Gastrocnemius medialis (tissue), 4 donors: ENCODE measurements at regions not wholly inside any gene's neighbourhood (a gene's known extent, or its start where the extent isn't known, plus 50 kb on each side); places are given as distances from the start of the nearest gene placed in this dataset.

ENCODE experiments used
- POLR2A ChIP-seq, 2 donors: fragments of 450-650 bp; IDR thresholded peaks; one replicate each; pipeline ENCODE4 v1.6.1; 2017; ENCODE audit warnings: antibody characterized with exemption in 2 of 2, mild to moderate bottlenecking in 2 of 2, moderate library complexity in 2 of 2
- TF ChIP-seq, protein P1 (sequence below), 5 experiments: fragments of 450-650 bp in 3 of 5; fragments of 200-600 bp in 2 of 5; sonication (generic) in 2 of 5; IDR thresholded peaks in 4 of 5; conservative IDR thresholded peaks in 1 of 5; 1 replicate in 4 of 5; 2 replicates in 1 of 5; pipeline ENCODE4 v1.5.1; 2016 to 2019; ENCODE audit warnings: antibody characterized with exemption in 5 of 5, mild to moderate bottlenecking in 3 of 5, moderate library complexity in 3 of 5

- TF ChIP-seq, protein P1, sequence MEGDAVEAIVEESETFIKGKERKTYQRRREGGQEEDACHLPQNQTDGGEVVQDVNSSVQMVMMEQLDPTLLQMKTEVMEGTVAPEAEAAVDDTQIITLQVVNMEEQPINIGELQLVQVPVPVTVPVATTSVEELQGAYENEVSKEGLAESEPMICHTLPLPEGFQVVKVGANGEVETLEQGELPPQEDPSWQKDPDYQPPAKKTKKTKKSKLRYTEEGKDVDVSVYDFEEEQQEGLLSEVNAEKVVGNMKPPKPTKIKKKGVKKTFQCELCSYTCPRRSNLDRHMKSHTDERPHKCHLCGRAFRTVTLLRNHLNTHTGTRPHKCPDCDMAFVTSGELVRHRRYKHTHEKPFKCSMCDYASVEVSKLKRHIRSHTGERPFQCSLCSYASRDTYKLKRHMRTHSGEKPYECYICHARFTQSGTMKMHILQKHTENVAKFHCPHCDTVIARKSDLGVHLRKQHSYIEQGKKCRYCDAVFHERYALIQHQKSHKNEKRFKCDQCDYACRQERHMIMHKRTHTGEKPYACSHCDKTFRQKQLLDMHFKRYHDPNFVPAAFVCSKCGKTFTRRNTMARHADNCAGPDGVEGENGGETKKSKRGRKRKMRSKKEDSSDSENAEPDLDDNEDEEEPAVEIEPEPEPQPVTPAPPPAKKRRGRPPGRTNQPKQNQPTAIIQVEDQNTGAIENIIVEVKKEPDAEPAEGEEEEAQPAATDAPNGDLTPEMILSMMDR (IDR thresholded peaks at IDR 0.05 in 4 of 5, conservative IDR thresholded peaks at IDR 0.05 in 1 of 5) = no peak
- no peak for TF ChIP-seq POLR2A (IDR thresholded peaks at IDR 0.05)
Measured at GRCh38 chr6:25202504-25202903, 76.7 kb upstream of the CARMIL1 start.
